HEK293T (cell line): ENCODE measurements at regions not wholly inside any gene's neighbourhood (a gene's known extent, or its start where the extent isn't known, plus 50 kb on each side); places are given as distances from the start of the nearest gene placed in this dataset.

ENCODE experiments used
- FOXK2 ChIP-seq: fragments of 450-650 bp; IDR thresholded peaks from 2 replicates; pipeline ENCODE4 v1.6.1; 2016; ENCODE audit warnings: mild to moderate bottlenecking
- FOXM1 ChIP-seq: fragments of 450-650 bp; IDR thresholded peaks from 2 replicates; pipeline ENCODE4 v1.6.1; 2017; ENCODE audit warnings: mild to moderate bottlenecking, borderline replicate concordance
- SP1 ChIP-seq: fragments of 450-650 bp; IDR thresholded peaks from 2 replicates; pipeline ENCODE4 v1.6.1; 2017
- SUZ12 ChIP-seq: fragments of 450-650 bp; IDR thresholded peaks from 2 replicates; pipeline ENCODE4 v1.6.1; 2016; ENCODE audit warnings: mild to moderate bottlenecking

DNA sequence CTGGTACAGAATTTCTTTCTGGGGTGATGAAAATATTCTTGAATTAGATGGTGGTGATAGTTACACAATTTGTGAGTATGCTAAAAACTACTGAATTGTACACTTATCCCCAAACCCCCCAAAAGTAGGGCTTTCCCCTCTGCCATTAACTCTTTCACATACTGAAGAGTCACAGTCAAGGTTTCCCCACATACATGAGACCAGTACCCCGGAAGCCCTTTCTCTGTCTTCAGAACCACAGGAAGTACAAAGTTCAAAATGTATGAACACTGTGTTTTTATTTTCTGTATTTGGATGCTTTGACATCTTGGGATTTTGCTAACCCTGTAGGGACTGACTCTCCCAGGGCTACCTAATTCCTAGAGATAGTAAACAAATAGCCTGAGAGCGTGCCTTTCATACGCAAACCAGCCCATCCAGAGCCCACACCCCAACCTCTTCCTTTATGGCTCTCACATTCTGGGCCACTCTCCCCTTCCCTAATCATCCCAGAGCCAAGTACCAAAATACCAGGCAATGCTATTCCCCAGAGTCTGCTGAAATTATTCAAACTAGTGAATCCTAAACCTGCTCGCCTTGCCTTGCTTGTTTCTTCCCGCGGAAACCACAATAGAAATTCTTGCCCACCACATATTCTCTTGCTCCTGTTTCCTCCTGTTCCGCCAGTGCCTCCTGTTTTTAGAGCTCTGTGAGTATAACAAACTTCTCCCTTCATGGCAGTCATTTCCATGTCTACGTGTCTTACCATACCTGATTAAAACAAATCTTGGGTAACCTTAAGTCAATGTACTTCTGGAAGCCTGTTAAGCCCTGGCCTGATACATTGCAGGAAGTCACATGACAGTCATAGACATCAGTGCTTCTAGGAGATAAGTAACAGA lies 524.8 kb downstream of the FUT8 start:
- TF ChIP-seq SUZ12 (no peak), FOXK2 (no peak), FOXM1 (no peak), SP1 (no peak)
